ENCODE measurements at regions not wholly inside any gene's neighbourhood (a gene's known extent, or its start where the extent isn't known, plus 50 kb on each side); places are given as distances from the start of the nearest gene placed in this dataset.

- CTCF ChIA-PET, result interaction anchor here (1.0 kb wide), 1 partner anchor 13 kb away, joined by 3 read pairs; no protein-coding TSS in a partner anchor
- Mint-ChIP-seq H3K27ac (no peak overlapping the region), H3K27me3 (ENCODE audit: low read depth) (peaks cover 3% of the 10 kb centered on the region), H3K9me3 (no peaks in the 10 kb centered on the region; the same call in 1 of the 2 replicates), H3K4me3 (no peak overlapping the region), H3K4me1 (peaks cover 17% of the 10 kb centered on the region), H3K36me3 (no peaks in the 10 kb centered on the region)
- ATAC-seq (no peak), DNase-seq (ENCODE audit: low spot score) (no peak)
- TF ChIP-seq CTCF (IDR thresholded peaks at IDR 0.05) (no peak), JUN (CRISPR knock-in tag; IDR thresholded peaks at IDR 0.05) (no peak), TCF7 (CRISPR knock-in tag; IDR thresholded peaks at IDR 0.05; ENCODE audit: low read depth) (no peak), ZBTB21 (CRISPR knock-in tag; IDR thresholded peaks at IDR 0.05; ENCODE audit: borderline replicate concordance) (no peak), FOXJ3 (CRISPR knock-in tag; IDR thresholded peaks at IDR 0.05; ENCODE audit: borderline replicate concordance) (no peak), FOXK1 (CRISPR knock-in tag; IDR thresholded peaks at IDR 0.05) (no peak)
- POLR2A ChIA-PET, result no interaction called here
Observed at GRCh38 chr6:40700006-40700580, 112.9 kb upstream of the LRFN2 start.

GRCh38 chr6:40695750-40696415 is 108.7 kb upstream of the LRFN2 start:
- DNase-seq (ENCODE audit: low spot score) (no peak), ATAC-seq (no peak)
- Mint-ChIP-seq H3K27ac (no peak overlapping the region), H3K27me3 (ENCODE audit: low read depth) (no peaks in the 10 kb centered on the region; the same call in 1 of the 2 replicates), H3K36me3 (no peaks in the 10 kb centered on the region), H3K4me1 (peaks cover 14% of the 10 kb centered on the region), H3K9me3 (no peaks in the 10 kb centered on the region), H3K4me3 (no peak overlapping the region)
- ChIA-PET POLR2A (interaction anchor here (1.0 to 1.1 kb wide), 2 partner anchors 10 to 21 kb away, joined by 4 read pairs; no protein-coding TSS in a partner anchor), CTCF (interaction anchor here (0.9 to 1.6 kb wide), 4 partner anchors 9 to 367 kb away, joined by 3 to 7 read pairs (median 3); partner anchors contain the start of gene UNC5CL)
- TF ChIP-seq TCF7 (CRISPR knock-in tag; IDR thresholded peaks at IDR 0.05; ENCODE audit: low read depth) (no peak), ATF2 (CRISPR knock-in tag; IDR thresholded peaks at IDR 0.05; ENCODE audit: borderline replicate concordance, low read depth) (no peak), MAX (CRISPR knock-in tag; IDR thresholded peaks at IDR 0.05) (no peak), RELA (CRISPR knock-in tag; IDR thresholded peaks at IDR 0.05; ENCODE audit: borderline replicate concordance) (no peak), ZNF138 (CRISPR knock-in tag; conservative IDR thresholded peaks at IDR 0.05) (no peak), ZNF263 (CRISPR knock-in tag; IDR thresholded peaks at IDR 0.05; ENCODE audit: low read depth) (no peak), ZNF396 (CRISPR knock-in tag; IDR thresholded peaks at IDR 0.05; ENCODE audit: borderline replicate concordance) (no peak), JUN (CRISPR knock-in tag; IDR thresholded peaks at IDR 0.05) (no peak), ZNF219 (CRISPR knock-in tag; IDR thresholded peaks at IDR 0.05; ENCODE audit: borderline replicate concordance) (no peak), FOXP1 (CRISPR knock-in tag; IDR thresholded peaks at IDR 0.05; ENCODE audit: borderline replicate concordance) (no peak), MLX (CRISPR knock-in tag; IDR thresholded peaks at IDR 0.05) (no peak), JAZF1 (CRISPR knock-in tag; IDR thresholded peaks at IDR 0.05) (no peak), MXD4 (CRISPR knock-in tag; IDR thresholded peaks at IDR 0.05; ENCODE audit: borderline replicate concordance) (no peak), ZBTB43 (CRISPR knock-in tag; IDR thresholded peaks at IDR 0.05) (no peak), NFATC4 (CRISPR knock-in tag; IDR thresholded peaks at IDR 0.05) (no peak), TEAD4 (CRISPR knock-in tag; IDR thresholded peaks at IDR 0.05) (no peak), NR2C2 (CRISPR knock-in tag; IDR thresholded peaks at IDR 0.05) (no peak), PRRX2 (CRISPR knock-in tag; IDR thresholded peaks at IDR 0.05) (no peak), ELF4 (CRISPR knock-in tag; IDR thresholded peaks at IDR 0.05; ENCODE audit: low read depth) (no peak)
